ENCODE measurements at regions not wholly inside any gene's neighbourhood (a gene's known extent, or its start where the extent isn't known, plus 50 kb on each side); places are given as distances from the start of the nearest gene placed in this dataset.

GRCh38 chr3:118181274-118181673, 853.4 kb downstream of the IGSF11 start:
- no peak for TF ChIP-seq CTCF (IDR thresholded peaks at IDR 0.05)
- no peak for TF ChIP-seq POLR2A (IDR thresholded peaks at IDR 0.05)

Measured in adrenal gland (tissue), 5 donors.